NCI-H1417 (cell line): ENCODE measurements at regions not wholly inside any gene's neighbourhood (a gene's known extent, or its start where the extent isn't known, plus 50 kb on each side); places are given as distances from the start of the nearest gene placed in this dataset.
A peak's percentile ranks its signal among the peaks of the same experiment; 100 is the strongest.
"Not testable (repeated sequence)": the region's sequence is repeated elsewhere in the genome, so short reads cannot be mapped to it uniquely, and the experiment has no call there.

Experiments
- DNase-seq, 3 experiments: peaks; one replicate each; lab custom pipeline; 2025; lab: John Stamatoyannopoulos, UW

- no peak for DNase-seq
Measured at GRCh38 chr12:74254784-74255183, 282.9 kb upstream of the ATXN7L3B start.

- DNase-seq, result no peak
Measured at GRCh38 chr12:74259199-74259598, 278.4 kb upstream of the ATXN7L3B start.

GRCh38 chr12:74264692-74265091, 272.9 kb upstream of the ATXN7L3B start:
- DNase-seq, result no peak

- not testable (repeated sequence) for DNase-seq
Measured at GRCh38 chr12:74269355-74269754, 268.3 kb upstream of the ATXN7L3B start.

GRCh38 chr12:74280156-74280655, 257.4 kb upstream of the ATXN7L3B start:
- no peak for DNase-seq

GRCh38 chr12:74281401-74282180, 256.0 kb upstream of the ATXN7L3B start:
- not testable (repeated sequence) for DNase-seq

DNA sequence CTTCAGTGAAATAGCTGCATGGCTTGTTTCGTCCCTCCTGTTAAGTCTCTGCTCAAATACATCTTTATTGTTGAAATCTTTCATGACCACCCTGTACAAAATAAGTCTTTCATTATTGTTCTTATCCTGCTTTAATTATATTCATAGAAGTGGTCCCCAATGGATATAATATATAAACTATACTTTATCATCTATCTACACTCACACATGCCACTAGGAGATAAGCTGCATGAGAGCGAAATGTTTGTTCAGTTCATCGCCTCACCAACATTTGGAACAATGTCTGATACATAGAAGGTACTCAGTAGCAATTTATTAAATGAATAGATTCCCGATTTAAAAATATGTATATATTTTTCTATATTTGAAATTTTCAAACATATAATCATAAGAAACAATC, 254.0 kb upstream of the ATXN7L3B start:
- no peak for DNase-seq

DNA sequence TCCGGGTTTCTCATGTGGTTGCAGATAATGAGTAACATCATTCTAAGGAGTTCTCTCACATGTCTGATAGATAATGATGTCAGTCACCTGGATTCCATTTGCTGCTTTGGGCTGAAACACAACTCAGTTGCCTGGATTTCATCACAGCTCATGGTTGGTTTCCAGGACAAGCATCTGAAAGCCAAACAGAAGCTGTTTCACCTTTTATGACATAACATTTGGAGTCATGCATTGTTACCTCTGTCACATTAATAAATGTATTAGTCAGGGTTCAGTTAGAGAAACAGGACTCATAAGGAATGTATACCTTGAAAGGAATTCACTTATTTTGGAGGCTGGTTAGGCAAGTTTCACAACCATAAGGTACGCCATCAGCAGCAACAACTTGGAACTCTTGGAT, 251.9 kb upstream of the ATXN7L3B start:
- DNase-seq, result no peak

DNA sequence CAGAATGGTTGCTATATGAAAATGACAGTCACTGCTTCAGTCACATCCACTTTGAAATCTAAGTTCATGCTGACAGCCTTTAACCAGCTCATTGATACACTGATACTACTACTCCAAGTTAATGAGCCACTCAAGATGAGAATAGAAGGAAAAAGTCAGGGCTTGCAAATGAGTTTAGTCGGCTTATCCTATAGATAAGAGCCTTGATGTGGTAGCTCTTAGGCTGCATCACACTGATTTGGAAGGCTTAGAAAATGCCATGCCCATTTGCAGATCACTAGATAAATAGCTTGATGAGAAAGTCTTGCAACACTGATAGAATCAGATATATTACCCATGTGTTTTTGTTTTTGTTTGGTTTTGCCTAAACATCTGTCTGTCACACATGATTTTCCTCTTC, 251.4 kb upstream of the ATXN7L3B start:
- no peak for DNase-seq

- DNase-seq, result peak in 1 of 3 experiments; percentile 75
Measured at GRCh38 chr12:74292351-74293194, 245.1 kb upstream of the ATXN7L3B start.

DNA sequence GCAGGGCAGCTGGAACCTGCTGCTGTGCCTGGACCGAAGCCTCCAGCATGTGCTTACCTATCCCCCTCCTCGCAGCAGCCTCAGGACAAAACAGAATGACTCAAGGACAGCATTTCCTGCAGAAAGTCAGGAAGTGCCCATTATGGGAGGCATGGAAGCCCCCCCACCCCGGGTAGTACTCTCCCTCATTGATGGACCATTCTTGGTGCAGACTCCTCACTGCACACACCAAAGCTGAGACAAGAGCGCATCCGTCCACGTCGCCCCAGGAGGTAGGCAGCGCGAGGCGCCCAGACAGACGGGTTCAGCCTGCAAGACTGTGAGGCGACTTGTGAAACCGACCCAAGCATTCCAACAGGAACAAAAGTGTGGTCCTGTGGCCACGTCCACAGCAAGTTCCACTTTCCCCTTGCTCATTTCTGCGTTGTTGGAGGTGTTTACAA, 243.9 kb upstream of the ATXN7L3B start:
- no peak for DNase-seq

DNA sequence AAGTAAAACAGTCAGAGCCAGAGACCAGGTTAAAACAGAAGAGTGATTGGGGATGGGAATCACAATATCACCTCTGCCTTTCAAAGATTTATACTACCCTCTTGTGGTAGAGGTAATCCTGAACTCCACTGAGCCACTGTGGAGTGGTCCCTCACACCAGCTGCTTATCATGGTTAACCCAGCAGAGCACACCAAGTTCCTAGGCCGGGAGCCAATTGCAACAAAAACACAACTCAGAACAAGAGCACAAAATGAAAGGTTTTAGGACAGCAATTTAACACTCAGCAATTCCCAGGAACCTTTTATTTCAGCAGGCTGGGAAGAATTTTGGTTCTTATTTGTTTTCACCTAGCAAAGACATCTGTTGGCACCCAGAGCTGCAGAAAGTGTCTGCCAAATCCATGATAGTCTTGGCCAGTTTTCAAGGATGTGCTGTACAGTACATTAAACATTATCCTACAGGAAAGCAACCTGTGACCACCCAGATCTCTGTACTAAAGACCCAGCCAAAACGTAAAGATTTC, 220.5 kb upstream of the ATXN7L3B start:
- peak; percentile 7 to 86 (median 61) for DNase-seq

DNA sequence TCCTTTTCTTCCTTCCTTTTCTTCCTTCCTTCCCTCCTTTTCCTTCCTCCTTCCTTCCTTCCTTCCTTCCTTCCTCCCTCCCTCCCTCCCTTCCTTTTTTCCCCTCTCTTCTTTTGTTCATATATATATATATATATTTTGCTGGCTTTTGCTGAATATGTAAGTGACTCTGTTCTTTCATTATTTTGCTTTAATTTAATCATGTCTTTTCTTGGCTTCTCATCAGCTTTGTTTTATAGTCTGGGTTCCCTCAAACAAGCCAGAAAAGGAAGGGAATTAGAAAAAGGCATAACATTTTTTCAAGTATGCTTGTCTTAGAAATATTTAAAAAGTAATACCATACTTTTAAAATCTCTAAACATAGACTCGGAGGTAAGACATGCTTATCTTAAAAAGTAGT, 219.9 kb upstream of the ATXN7L3B start:
- no peak for DNase-seq

DNA sequence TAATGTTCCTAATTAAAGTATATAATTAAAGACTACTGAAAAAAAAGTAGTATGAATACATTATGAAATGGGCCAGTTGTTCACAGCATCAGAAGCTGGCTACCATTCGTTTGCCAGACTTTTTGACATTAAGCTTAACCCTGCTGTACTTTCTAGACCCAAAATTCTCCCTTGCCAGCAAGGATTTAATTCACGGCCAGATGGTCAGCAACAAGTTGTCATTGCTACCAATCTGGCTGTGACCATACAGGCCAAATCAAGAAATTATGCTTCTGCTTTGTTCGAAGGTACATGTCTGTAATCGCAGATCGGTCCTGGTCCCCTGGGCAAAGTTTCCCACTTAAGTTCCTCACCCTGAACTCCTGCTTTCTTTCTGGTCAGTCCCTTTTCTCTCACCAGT, 217.7 kb upstream of the ATXN7L3B start:
- DNase-seq, result no peak

DNA sequence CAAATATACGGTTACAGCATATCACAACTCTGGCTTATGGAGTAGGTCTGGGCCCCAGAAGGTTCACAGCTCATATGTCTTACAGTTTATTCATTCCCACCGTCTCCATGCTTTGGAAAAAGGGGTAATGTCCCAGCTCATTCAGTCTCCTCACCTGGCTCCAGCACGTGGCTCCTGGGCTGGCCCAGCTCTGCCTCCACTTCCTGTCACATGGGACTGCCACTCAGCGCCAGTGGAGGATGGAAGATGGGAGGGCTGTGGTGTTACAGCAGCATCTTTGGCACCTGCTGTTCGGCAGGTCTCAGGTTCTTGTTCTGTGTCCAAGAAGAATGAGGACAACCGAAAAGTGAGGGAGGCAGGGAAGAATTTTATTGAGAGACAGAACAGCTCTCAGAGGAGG, 216.3 kb upstream of the ATXN7L3B start:
- no peak for DNase-seq

DNA sequence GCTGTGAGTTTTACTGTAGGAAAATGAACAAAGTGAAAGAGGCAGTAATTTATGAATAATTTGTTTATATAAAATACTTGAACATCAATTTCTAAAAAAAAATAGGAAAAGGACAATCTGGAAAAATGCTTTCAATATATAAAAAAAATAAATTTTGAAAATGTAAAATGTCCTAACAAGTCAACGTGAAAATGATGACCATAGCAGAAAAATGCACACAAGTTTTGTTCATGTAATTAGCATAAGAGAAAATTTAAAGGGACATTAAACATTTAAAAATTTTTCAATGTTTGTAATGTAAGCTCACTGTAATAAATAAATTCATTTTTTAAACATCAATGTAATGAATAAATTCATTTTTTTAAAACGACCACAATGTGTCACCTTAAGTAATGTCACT, 214.8 kb upstream of the ATXN7L3B start:
- no peak for DNase-seq

DNA sequence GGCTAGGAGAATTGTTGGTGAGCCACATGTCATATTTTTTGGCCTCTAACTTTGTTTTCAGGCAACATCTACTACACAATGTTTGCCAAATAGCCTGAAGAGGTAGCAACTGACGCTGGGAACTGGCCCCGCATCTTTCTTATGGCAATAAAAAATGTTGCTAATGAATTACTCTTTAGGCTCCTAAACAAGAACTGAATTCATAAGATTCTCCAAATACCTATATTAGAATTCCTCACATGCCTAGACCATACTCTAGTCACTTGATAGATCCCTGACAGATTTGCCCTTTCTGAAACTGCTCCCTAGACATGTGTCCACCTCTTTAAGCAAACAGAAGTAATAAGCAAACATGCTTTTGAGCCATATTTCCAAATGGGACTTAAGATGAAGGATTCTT, 209.0 kb upstream of the ATXN7L3B start:
- no peak for DNase-seq

- DNase-seq, result peak in 1 of 3 experiments; percentile 10
Measured at GRCh38 chr12:74334780-74335179, 202.9 kb upstream of the ATXN7L3B start.

- DNase-seq, result no peak
Measured at GRCh38 chr12:74337951-74338350, 199.7 kb upstream of the ATXN7L3B start.

- no peak for DNase-seq
Measured at GRCh38 chr12:74339211-74339610, 198.4 kb upstream of the ATXN7L3B start.

DNA sequence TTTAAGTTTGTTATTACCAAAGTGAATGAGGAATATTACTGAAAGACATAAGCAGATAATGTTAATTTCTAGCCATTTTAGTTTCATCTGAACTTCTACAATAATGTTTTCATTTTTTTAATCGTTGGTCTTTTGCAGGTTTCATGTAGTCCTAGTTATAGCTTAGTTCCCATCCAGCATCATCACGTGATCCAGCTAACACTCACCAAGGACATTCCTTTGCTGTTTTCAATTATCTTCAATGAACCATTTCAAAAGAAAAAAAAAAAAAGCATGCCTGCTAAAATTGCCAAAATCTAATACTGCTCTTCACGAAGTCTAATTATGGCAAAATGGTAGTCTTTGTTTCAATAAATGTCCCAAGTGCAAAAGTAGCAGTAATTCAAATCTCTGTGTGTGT, 187.7 kb upstream of the ATXN7L3B start:
- DNase-seq, result no peak

GRCh38 chr12:74365178-74365964, 172.3 kb upstream of the ATXN7L3B start:
- DNase-seq, result peak; percentile 19 to 62 (median 47)
